ENCODE measurements at regions not wholly inside any gene's neighbourhood (a gene's known extent, or its start where the extent isn't known, plus 50 kb on each side); places are given as distances from the start of the nearest gene placed in this dataset.
"Not testable (repeated sequence)": the region's sequence is repeated elsewhere in the genome, so short reads cannot be mapped to it uniquely, and the experiment has no call there.

DNA sequence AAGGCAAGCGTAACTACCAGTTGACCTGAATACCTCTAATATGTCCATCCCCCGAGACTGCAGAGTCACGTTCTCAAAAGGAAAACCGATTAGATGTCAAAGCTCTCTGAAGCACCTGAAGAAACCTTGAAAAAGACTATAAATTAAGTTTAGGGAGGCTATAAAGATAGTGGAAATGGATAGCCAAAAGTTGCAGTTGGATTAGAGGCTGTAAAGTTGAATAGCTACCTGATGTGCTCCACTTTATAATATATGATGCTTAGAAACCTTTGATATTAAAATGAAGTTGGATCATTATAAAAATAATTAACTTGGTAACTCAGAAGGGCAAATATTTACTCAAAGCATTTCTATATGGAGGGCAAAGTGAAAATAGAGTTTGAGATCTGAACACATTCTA lies 506.6 kb upstream of the AGA start:
- no peak for DNase-seq (ENCODE audit: low spot score)

DNA sequence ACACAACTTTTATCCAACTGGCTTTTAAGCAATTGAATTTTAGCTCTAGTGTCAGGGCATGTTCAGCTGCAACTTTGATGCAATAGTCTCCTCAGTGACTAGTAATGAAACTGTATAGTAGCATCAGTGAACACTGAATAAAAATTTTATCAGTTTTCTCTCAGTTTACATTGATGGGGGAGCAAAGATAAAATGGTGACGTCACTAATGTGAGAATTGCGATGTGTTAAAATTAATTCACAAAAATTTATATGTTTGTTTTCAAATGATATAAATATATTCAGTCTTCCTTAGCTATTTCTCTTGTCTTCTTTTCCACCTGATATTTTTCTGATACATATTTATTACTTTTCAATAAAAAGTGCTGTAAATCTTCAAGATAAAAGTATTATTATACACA lies 508.8 kb upstream of the AGA start:
- no peak for DNase-seq (ENCODE audit: low spot score)

DNA sequence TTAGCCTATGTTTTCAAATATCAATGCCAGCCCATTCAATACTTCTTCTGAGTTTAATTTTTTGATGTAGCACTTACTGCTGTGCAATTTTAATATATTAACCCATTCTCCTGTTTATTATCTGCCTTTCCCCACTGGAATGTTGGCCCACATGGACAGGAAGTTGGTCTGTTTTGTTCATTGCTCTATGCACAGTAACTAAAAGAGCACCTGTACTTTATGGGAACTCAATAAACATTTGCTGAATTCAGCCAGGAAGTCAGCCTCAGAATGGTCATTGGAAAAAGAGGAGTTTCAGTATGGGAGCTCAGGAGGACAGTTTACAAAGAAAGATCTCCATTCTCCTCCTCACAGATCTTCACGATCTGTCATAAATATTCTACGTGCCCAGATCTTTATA lies 510.5 kb upstream of the AGA start:
- DNase-seq (ENCODE audit: low spot score) = no peak

- no peak for DNase-seq (ENCODE audit: low spot score)
Measured at GRCh38 chr4:177957596-177958360, 515.5 kb upstream of the AGA start.

DNA sequence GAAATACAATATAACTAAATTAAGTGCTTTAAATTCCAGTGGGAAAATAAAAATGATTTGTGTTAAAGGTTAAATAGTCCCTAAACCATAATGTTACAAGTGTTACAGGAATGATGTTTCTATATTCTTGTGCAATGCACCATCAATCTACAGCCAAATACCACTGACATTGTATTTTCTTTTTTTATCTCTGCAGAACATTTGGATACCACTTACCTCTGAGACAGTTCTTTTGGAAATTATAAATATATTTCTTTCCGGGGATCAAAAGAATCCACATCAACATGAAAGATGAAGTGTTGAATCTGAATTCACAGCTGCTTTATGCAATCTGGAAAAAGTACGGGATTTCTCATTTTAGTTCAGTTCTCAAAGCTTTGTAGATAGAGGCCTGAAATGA lies 518.3 kb upstream of the AGA start:
- DNase-seq (ENCODE audit: low spot score) = no peak

DNA sequence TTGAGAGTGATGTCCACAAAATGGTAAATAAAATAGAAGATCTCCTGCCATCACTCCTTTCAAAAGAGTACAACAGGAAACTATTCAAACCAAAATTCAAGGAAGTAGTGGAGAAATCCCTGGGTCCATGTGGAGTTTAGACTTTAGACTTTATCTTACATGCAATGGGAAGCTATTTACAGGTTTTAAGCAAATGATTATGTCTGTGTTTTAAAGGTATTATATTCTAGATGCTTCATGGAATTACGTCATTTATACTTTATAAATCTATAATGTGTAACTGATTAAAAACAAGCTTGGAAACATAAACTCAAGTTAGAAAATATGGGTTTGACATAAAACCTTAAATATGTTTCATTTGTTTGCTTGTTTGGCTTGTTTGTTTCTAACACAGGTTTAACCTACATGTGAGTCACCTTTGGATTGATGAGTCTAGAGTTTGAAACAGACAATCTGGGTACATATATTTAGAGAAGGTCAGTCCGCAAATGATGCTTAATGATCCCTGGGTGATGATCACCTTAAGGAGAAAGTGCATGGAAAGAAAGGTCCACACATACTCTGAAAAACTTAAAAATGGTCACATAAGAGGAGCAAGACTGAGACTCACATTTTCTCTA lies 519.6 kb upstream of the AGA start:
- DNase-seq (ENCODE audit: low spot score) = no peak

DNA sequence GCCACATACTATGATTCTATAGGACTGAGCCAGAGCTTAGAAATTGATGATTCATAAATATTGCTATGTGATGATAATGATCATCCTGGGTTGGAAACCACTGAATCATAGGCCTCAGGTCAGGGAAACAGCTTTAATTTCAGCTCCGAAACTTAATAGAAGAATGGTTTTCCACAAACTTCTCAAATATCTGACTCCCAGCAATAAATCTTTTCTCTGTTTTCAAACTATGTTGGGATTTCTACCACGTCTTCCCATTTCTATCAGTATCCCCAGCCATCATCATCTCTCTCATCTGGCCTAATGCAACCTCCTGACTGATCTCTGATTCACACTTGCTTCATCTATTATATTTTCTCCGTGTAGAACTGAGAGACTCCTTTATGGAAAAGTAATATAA lies 521.8 kb upstream of the AGA start:
- no peak for DNase-seq (ENCODE audit: low spot score)

DNA sequence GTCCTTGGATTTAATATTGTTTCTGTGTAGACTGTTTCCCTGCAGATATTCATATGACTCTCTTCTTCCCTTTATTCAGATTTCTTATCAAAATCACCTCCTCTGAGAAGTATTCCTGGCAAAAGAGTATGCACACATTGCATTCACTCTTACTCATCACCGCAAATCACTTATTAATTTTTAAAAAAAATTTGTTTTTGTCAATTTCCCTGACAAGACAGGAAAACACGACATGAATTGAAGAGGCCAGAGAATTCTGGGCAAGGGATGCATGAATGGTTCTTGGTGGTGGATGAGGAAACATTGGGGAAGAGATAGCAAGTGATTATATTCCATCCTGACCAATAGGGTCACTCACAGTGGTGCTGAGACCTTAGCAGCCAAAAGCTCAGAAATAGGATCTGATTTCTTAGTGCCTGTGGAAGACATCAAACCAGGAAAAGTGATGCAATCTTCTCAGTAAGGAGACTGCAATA lies 522.5 kb upstream of the AGA start:
- DNase-seq (ENCODE audit: low spot score) = no peak

GRCh38 chr4:177967328-177967727 lies 525.1 kb upstream of the AGA start:
- DNase-seq (ENCODE audit: low spot score) = no peak

- no peak for DNase-seq (ENCODE audit: low spot score)
Measured at GRCh38 chr4:177968817-177969442, 526.7 kb upstream of the AGA start.

DNA sequence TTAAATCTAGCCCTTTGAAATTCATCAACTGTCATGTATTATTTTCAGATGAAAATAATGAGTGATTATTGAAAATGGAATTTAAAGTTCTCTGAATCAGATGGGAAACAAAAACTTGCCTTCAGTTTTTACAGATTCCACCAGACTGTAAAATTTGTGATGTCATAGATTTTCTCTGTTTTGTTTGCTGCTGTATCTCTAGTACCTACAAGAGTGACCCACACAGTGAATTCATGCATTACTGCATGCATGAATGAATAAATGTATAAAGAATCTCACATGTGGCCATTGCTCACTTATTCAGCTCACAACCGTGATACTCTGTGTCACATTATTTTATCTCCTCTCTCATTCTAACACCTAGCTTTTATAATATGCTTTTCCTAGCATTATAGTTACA lies 532.2 kb upstream of the AGA start:
- no peak for DNase-seq (ENCODE audit: low spot score)

GRCh38 chr4:177975315-177975987 lies 533.2 kb upstream of the AGA start:
- DNase-seq (ENCODE audit: low spot score) = no peak

GRCh38 chr4:177986236-177986635 lies 544.0 kb upstream of the AGA start:
- DNase-seq (ENCODE audit: low spot score) = no peak

DNA sequence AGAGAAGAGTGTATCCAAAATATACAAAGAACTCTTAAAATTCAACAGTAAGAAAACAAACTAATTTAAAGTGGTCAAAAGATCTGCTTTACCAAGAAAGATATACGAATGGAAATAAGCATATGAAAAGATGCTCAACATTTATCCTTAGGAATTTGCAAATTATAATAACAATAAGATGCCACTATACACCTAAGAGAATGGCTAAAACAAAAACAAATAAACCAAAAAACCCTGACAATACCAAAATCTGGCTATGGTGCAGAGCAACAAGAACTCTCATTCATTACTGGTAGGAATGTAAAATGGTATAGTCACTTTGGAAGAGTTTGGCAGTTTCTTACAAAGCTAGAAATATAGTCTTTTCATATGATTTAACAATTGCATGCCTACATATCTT lies 545.7 kb upstream of the AGA start:
- no peak for DNase-seq (ENCODE audit: low spot score)

DNA sequence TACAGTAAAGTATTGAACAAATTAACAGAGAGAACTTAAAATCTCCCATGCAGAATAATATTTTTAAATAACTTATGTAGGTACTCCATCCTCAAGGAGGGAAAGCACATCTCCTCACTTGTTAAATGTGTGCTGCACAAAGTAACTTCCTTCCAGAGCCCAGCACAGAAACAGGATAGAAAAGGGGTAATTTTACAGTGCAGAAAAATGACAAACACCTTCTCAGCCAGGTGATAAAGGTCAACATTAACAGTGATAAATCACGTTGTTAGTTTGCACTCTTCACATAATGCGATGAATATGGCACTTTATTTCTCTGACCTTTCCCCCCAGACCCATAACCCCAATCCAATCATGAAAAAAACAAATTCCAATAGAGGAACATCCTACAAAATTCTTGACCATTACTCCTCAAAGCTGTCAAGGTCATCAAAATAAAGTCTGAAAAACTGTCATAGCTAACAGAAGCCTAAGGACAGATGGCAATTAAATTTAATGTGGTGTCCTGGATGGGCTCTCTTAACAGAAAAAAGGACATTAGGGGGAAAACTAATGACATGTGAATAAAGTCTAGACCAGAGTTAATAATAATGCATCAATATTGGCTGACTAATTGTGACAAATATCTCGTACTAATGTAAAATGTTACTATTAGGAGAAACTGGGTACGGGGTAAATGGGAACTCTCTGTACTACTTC lies 547.4 kb upstream of the AGA start:
- DNase-seq (ENCODE audit: low spot score) = no peak

- no peak for DNase-seq (ENCODE audit: low spot score)
Measured at GRCh38 chr4:178003098-178003657, 560.9 kb upstream of the AGA start.

GRCh38 chr4:178010596-178010995 lies 568.4 kb upstream of the AGA start:
- DNase-seq (ENCODE audit: low spot score) = no peak

- not testable (repeated sequence) for DNase-seq (ENCODE audit: low spot score)
Measured at GRCh38 chr4:178015046-178015445, 572.8 kb upstream of the AGA start.

- DNase-seq (ENCODE audit: low spot score) = no peak
Measured at GRCh38 chr4:178026999-178027398, 584.8 kb upstream of the AGA start.

DNA sequence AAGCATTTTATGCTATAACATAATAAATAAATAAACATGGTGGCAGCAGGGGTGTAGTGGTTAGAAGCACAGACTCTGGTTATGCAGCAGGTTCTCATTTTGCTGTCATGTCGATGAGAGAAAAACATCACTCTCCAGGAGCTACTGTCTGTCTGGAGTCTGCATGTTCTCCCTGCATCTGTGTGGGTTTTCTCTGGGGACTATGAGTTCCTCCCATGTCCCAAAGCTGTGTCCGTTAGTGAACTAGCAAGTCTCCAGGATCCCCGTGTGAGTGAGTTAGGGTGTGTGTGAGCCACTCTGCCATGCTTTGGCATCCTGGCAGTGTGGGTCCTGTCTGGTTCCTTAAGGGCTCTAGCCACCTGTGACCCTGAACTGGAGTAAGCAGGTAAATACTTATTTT lies 585.6 kb upstream of the AGA start:
- DNase-seq (ENCODE audit: low spot score) = no peak

- no peak for DNase-seq (ENCODE audit: low spot score)
Measured at GRCh38 chr4:178028481-178028880, 586.2 kb upstream of the AGA start.
